ENCODE measurements at regions not wholly inside any gene's neighbourhood (a gene's known extent, or its start where the extent isn't known, plus 50 kb on each side); places are given as distances from the start of the nearest gene placed in this dataset.

DNA sequence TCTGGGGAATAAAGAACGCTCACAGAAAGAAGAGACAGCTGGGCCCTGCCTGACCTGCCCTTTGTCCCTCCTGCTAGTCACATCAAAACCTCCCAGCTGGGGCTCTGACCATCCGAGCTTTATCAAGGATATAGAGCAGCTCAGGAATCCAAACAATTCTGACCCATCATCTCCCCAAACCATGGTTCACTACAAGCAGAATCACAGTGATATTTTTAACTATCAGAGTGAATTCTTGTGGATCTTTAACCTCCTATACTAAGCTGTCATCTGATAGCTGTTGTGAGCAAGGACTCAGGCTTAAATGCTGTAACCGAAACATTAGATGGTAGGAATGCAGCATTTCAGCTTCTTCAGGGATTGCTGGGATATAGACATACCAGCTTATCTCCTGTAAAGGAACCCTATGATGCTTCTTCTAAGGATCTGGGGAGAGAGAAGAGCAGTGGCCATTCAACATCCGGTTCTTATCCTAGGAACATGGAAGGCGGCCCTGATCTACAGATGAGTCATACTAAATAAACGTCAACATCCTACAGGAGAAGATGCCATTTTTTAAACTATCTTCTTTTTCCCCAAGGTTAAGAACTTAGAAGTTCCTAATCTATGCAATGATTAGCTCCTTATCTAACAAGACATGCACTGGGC lies 84.7 kb upstream of the AKIP1 start:
- Histone ChIP-seq H3K4me3 (ENCODE audit: low read depth in 1 of 2, low read length in 1 of 2) (no peak overlapping the region), H3K36me3 (no peaks in the 10 kb centered on the region), H3K27ac (no peak overlapping the region), H3K4me1 (ENCODE audit: control insufficient read depth in 1 of 2, insufficient read depth in 1 of 2, low read depth in 1 of 2, low read length in 1 of 2) (peaks cover 21% of the 10 kb centered on the region in 2 experiments), H3K27me3 (no peaks in the 10 kb centered on the region), H3K9me3 (no peaks in the 10 kb centered on the region)
- TF ChIP-seq, protein P1, sequence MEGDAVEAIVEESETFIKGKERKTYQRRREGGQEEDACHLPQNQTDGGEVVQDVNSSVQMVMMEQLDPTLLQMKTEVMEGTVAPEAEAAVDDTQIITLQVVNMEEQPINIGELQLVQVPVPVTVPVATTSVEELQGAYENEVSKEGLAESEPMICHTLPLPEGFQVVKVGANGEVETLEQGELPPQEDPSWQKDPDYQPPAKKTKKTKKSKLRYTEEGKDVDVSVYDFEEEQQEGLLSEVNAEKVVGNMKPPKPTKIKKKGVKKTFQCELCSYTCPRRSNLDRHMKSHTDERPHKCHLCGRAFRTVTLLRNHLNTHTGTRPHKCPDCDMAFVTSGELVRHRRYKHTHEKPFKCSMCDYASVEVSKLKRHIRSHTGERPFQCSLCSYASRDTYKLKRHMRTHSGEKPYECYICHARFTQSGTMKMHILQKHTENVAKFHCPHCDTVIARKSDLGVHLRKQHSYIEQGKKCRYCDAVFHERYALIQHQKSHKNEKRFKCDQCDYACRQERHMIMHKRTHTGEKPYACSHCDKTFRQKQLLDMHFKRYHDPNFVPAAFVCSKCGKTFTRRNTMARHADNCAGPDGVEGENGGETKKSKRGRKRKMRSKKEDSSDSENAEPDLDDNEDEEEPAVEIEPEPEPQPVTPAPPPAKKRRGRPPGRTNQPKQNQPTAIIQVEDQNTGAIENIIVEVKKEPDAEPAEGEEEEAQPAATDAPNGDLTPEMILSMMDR (IDR thresholded peaks at IDR 0.05) = no peak

DNA sequence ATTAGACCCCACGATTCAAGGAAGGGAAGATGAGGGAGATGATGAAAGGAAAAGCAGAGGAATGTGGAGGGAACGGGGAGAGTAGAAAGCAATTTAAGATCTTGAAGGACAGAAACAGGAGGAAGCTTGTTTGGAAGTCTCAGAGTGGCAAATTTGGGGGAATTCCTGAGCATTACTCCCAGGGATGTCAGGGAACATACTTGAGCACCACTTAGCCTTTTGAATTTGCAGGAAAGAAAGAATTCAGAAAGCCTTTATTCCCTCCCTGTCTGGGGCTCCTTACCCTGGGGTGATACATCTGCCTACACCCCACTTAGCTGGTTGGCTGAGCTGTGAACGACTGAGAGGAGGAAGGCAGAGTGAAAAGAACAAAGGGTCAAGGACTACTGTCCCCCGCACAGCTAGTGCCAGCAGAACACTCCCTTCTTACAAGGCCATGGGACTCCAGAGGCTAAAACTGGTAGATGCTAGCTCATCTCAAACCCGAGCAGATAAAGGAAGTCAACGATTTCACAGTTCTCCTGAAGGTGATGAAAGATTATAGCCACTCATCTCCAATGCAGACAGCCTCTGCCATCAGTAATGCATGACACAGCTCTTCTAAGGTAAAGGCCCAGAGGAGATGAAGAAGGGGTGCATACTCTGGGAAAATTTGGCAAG lies 84.0 kb upstream of the AKIP1 start:
- Histone ChIP-seq H3K9me3 (no peaks in the 10 kb centered on the region), H3K27ac (no peak overlapping the region), H3K4me3 (ENCODE audit: low read depth in 1 of 2, low read length in 1 of 2) (no peak overlapping the region), H3K27me3 (no peaks in the 10 kb centered on the region), H3K4me1 (ENCODE audit: control insufficient read depth in 1 of 2, insufficient read depth in 1 of 2, low read depth in 1 of 2, low read length in 1 of 2) (peaks cover 21% of the 10 kb centered on the region in 2 experiments), H3K36me3 (no peaks in the 10 kb centered on the region)
- TF ChIP-seq, protein P1 (IDR thresholded peaks at IDR 0.05) = no peak

DNA sequence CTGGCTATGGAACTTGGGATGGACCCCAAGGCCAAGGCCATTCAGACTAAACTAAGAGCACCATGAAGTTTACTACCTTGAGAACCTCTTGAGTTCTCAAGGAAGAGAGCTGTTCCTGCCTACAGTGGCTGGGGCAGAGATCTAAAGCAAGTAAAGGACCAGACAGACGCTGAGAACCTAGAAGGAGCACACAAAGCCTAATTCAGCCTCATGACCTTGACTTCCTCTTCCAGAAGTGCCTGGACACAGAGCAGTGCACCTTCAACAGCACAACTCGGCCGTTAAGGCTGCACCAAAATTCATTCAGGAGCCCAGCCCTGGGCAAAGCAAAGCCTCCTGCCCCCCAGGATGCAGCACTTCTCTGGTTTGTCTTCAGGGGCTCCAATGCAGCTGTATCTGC lies 82.9 kb upstream of the AKIP1 start:
- Histone ChIP-seq H3K4me1 (ENCODE audit: control insufficient read depth in 1 of 2, insufficient read depth in 1 of 2, low read depth in 1 of 2, low read length in 1 of 2) (peaks cover 21% of the 10 kb centered on the region in 2 experiments), H3K36me3 (no peaks in the 10 kb centered on the region), H3K4me3 (ENCODE audit: low read depth in 1 of 2, low read length in 1 of 2) (no peak overlapping the region), H3K27me3 (no peaks in the 10 kb centered on the region), H3K9me3 (no peaks in the 10 kb centered on the region), H3K27ac (no peak overlapping the region)
- TF ChIP-seq, protein P1 (IDR thresholded peaks at IDR 0.05) = no peak

DNA sequence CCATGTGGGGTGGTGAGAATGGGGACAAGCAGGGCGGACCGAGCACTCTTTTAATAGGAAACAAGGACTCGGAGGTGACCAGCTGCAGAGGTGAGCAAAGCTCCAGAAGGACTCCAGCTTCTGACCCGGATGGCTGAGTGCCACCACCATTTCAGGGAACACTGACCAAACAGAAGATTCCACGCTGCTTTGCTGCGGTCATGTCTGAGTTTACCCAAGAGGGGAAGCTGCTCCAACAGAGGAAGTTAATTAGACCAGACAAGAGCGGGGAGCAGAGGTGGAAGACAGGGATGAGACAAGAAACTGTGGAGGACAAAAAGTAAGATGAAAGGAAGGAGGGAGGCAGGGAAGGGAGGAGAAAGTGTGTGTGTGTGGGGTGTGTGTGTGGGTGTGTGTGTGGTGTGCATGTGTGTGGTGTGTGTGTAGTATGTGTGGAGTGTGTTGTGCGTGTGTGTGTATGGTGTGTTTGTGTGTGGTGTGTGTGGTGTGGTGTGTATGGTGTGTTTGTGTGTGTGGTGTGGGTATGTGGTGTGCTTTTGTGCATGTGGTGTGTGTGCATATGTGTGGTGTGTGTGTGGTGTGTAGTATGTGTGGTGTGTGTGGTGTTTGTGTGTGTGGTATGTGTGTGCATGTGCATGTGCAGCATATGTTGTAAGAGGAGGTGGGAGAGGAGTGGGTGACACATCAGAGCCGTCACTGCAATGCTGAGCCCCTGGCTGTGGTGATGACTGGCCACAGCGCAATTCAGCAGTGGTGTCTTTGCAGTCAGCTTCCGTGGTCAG lies 82.2 kb upstream of the AKIP1 start:
- H3K4me1 ChIP-seq (ENCODE audit: control insufficient read depth in 1 of 2, insufficient read depth in 1 of 2, low read depth in 1 of 2, low read length in 1 of 2) = peaks cover 21% of the 10 kb centered on the region in 2 experiments
- no peaks in the 10 kb centered on the region for H3K9me3 ChIP-seq
- H3K27ac ChIP-seq = no peak overlapping the region

DNA sequence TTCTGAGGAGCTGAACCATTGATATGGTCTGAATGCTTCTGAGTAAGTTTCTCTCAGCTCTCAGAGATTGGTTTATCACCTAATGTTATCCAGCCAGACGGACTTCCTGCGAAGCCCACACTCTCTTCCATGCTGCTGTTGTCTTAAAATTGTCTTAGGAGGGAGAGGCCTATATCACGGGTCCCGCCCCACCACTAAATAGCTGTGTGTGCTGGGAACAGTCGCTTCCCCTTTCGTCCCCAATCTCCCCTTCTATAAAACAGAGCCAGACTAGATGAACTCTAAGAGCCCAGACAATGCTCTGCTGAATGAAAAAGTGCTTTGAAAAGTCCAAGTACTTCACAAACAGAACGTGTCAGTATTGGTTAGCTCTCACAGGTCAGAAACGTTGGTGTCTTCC lies 81.4 kb upstream of the AKIP1 start:
- no peaks in the 10 kb centered on the region for H3K36me3 ChIP-seq
- H3K4me3 ChIP-seq (ENCODE audit: low read depth in 1 of 2, low read length in 1 of 2) = no peak overlapping the region
- no peak overlapping the region for H3K27ac ChIP-seq
- TF ChIP-seq, protein P1 (IDR thresholded peaks at IDR 0.05) = no peak
- H3K4me1 ChIP-seq (ENCODE audit: control insufficient read depth in 1 of 2, insufficient read depth in 1 of 2, low read depth in 1 of 2, low read length in 1 of 2) = peaks cover 21% of the 10 kb centered on the region in 2 experiments
- peaks cover 12% of the 10 kb centered on the region for H3K27me3 ChIP-seq
- no peaks in the 10 kb centered on the region for H3K9me3 ChIP-seq

More for the DNA sequence above, 82.2 kb upstream of the AKIP1 start:
- no peaks in the 10 kb centered on the region for H3K36me3 ChIP-seq
- TF ChIP-seq, protein P1 (IDR thresholded peaks at IDR 0.05) = no peak
- H3K4me3 ChIP-seq (ENCODE audit: low read depth in 1 of 2, low read length in 1 of 2) = no peak overlapping the region
- peaks cover 4% of the 10 kb centered on the region for H3K27me3 ChIP-seq
